LHCN-M2 (cell line): ENCODE measurements at regions not wholly inside any gene's neighbourhood (a gene's known extent, or its start where the extent isn't known, plus 50 kb on each side); places are given as distances from the start of the nearest gene placed in this dataset.
A peak's percentile ranks its signal among the peaks of the same experiment; 100 is the strongest.
"Not testable (repeated sequence)": the region's sequence is repeated elsewhere in the genome, so short reads cannot be mapped to it uniquely, and the experiment has no call there.

ENCODE experiments used
- DNase-seq: peaks from one replicate; pipeline ENCODE4 v3.0.0-alpha.2; 2012; ENCODE audit warnings: low read depth

GRCh38 chr14:71430321-71430677 lies 501.9 kb upstream of the RGS6 start:
- DNase-seq = no peak

- DNase-seq = no peak
Observed at GRCh38 chr14:71430678-71431376, 501.4 kb upstream of the RGS6 start.

- DNase-seq = no peak
Observed at GRCh38 chr14:71432334-71433110, 499.7 kb upstream of the RGS6 start.

- DNase-seq = no peak
Observed at GRCh38 chr14:71433303-71433702, 498.9 kb upstream of the RGS6 start.

GRCh38 chr14:71435641-71436040 lies 496.6 kb upstream of the RGS6 start:
- DNase-seq = not testable (repeated sequence)

- DNase-seq = no peak
Observed at GRCh38 chr14:71437870-71438269, 494.4 kb upstream of the RGS6 start.

GRCh38 chr14:71438684-71439083 lies 493.5 kb upstream of the RGS6 start:
- DNase-seq = no peak

- no peak for DNase-seq
Observed at GRCh38 chr14:71441126-71441525, 491.1 kb upstream of the RGS6 start.

GRCh38 chr14:71444030-71444822 lies 488.0 kb upstream of the RGS6 start:
- no peak for DNase-seq

GRCh38 chr14:71448431-71449315 lies 483.6 kb upstream of the RGS6 start:
- no peak for DNase-seq

- DNase-seq = no peak
Observed at GRCh38 chr14:71449316-71450055, 482.7 kb upstream of the RGS6 start.

GRCh38 chr14:71451501-71451900 lies 480.7 kb upstream of the RGS6 start:
- DNase-seq = no peak

- peak; percentile 36 for DNase-seq
Observed at GRCh38 chr14:71452539-71452938, 479.7 kb upstream of the RGS6 start.

- no peak for DNase-seq
Observed at GRCh38 chr14:71452987-71453386, 479.2 kb upstream of the RGS6 start.

- no peak for DNase-seq
Observed at GRCh38 chr14:71454010-71454409, 478.2 kb upstream of the RGS6 start.

GRCh38 chr14:71454513-71455332 lies 477.5 kb upstream of the RGS6 start:
- DNase-seq = no peak

GRCh38 chr14:71460091-71460490 lies 472.1 kb upstream of the RGS6 start:
- DNase-seq = no peak

GRCh38 chr14:71461617-71462016 lies 470.6 kb upstream of the RGS6 start:
- DNase-seq = not testable (repeated sequence)

GRCh38 chr14:71463807-71464206 lies 468.4 kb upstream of the RGS6 start:
- no peak for DNase-seq

GRCh38 chr14:71464840-71465239 lies 467.4 kb upstream of the RGS6 start:
- DNase-seq = no peak
